ENCODE measurements at regions not wholly inside any gene's neighbourhood (a gene's known extent, or its start where the extent isn't known, plus 50 kb on each side); places are given as distances from the start of the nearest gene placed in this dataset.

GRCh38 chr4:156523991-156524390 lies 447.6 kb downstream of the PDGFC start:
- H3K36me3 Mint-ChIP-seq (ENCODE audit: low read depth), result no peaks in the 10 kb centered on the region
- peaks cover 2% of the 10 kb centered on the region for H3K9me3 Mint-ChIP-seq
- no peak for TF ChIP-seq CTCF (IDR thresholded peaks at IDR 0.05; ENCODE audit: unreplicated experiment in 3 of 3)
- no peak overlapping the region for H3K27ac Mint-ChIP-seq
- H3K27me3 Mint-ChIP-seq (ENCODE audit: low read depth), result no peaks in the 10 kb centered on the region
- no peak overlapping the region for H3K4me3 Mint-ChIP-seq
- H3K4me1 Mint-ChIP-seq, result no peaks in the 10 kb centered on the region

- Mint-ChIP-seq H3K27ac (no peak overlapping the region), H3K36me3 (ENCODE audit: low read depth) (no peaks in the 10 kb centered on the region), H3K4me3 (no peak overlapping the region), H3K9me3 (peaks cover 2% of the 10 kb centered on the region), H3K4me1 (no peaks in the 10 kb centered on the region), H3K27me3 (ENCODE audit: low read depth) (no peaks in the 10 kb centered on the region)
- no peak for TF ChIP-seq CTCF (IDR thresholded peaks at IDR 0.05; ENCODE audit: unreplicated experiment in 3 of 3)
Observed at GRCh38 chr4:156523492-156523891, 448.1 kb downstream of the PDGFC start.

GRCh38 chr4:156521631-156522030 lies 450.0 kb downstream of the PDGFC start:
- no peak for TF ChIP-seq CTCF (IDR thresholded peaks at IDR 0.05; ENCODE audit: unreplicated experiment in 3 of 3)
- Mint-ChIP-seq H3K4me3 (no peak overlapping the region), H3K36me3 (ENCODE audit: low read depth) (no peaks in the 10 kb centered on the region), H3K9me3 (peaks cover 2% of the 10 kb centered on the region), H3K4me1 (no peaks in the 10 kb centered on the region), H3K27ac (no peak overlapping the region), H3K27me3 (ENCODE audit: low read depth) (no peaks in the 10 kb centered on the region)

GRCh38 chr4:156517956-156518355 lies 453.6 kb downstream of the PDGFC start:
- Mint-ChIP-seq H3K4me1 (no peaks in the 10 kb centered on the region), H3K4me3 (no peak overlapping the region), H3K27ac (no peak overlapping the region), H3K36me3 (ENCODE audit: low read depth) (no peaks in the 10 kb centered on the region), H3K27me3 (ENCODE audit: low read depth) (no peaks in the 10 kb centered on the region), H3K9me3 (peaks cover 2% of the 10 kb centered on the region)
- TF ChIP-seq CTCF (IDR thresholded peaks at IDR 0.05; ENCODE audit: unreplicated experiment in 3 of 3), result no peak

- no peak overlapping the region for H3K4me3 Mint-ChIP-seq
- no peaks in the 10 kb centered on the region for H3K36me3 Mint-ChIP-seq (ENCODE audit: low read depth)
- no peaks in the 10 kb centered on the region for H3K27me3 Mint-ChIP-seq (ENCODE audit: low read depth)
- no peak for TF ChIP-seq CTCF (IDR thresholded peaks at IDR 0.05; ENCODE audit: unreplicated experiment in 3 of 3)
- H3K4me1 Mint-ChIP-seq, result no peaks in the 10 kb centered on the region
- peaks cover 2% of the 10 kb centered on the region for H3K9me3 Mint-ChIP-seq
- no peak overlapping the region for H3K27ac Mint-ChIP-seq
Observed at GRCh38 chr4:156517546-156517945, 454.1 kb downstream of the PDGFC start.

GRCh38 chr4:156516698-156517097 lies 454.9 kb downstream of the PDGFC start:
- no peaks in the 10 kb centered on the region for H3K9me3 Mint-ChIP-seq
- no peaks in the 10 kb centered on the region for H3K27me3 Mint-ChIP-seq (ENCODE audit: low read depth)
- H3K36me3 Mint-ChIP-seq (ENCODE audit: low read depth), result no peaks in the 10 kb centered on the region
- H3K4me3 Mint-ChIP-seq, result no peak overlapping the region
- no peak for TF ChIP-seq CTCF (IDR thresholded peaks at IDR 0.05; ENCODE audit: unreplicated experiment in 3 of 3)
- no peak overlapping the region for H3K27ac Mint-ChIP-seq
- no peaks in the 10 kb centered on the region for H3K4me1 Mint-ChIP-seq

Data from nephron (organoid).